NCI-H345 treated with DMSO at 0.1 percent for 48 hours (cell line): ENCODE measurements at regions not wholly inside any gene's neighbourhood (a gene's known extent, or its start where the extent isn't known, plus 50 kb on each side); places are given as distances from the start of the nearest gene placed in this dataset.
"Not testable (repeated sequence)": the region's sequence is repeated elsewhere in the genome, so short reads cannot be mapped to it uniquely, and the experiment has no call there.

Experiments
- DNase-seq: peaks from one replicate; lab custom pipeline; 2025; ENCODE audit not compliant: unreplicated experiment; lab: John Stamatoyannopoulos, UW

- DNase-seq = no peak
Measured at GRCh38 chr3:150357923-150358607, 50.0 kb upstream of the TSC22D2 start.

DNA sequence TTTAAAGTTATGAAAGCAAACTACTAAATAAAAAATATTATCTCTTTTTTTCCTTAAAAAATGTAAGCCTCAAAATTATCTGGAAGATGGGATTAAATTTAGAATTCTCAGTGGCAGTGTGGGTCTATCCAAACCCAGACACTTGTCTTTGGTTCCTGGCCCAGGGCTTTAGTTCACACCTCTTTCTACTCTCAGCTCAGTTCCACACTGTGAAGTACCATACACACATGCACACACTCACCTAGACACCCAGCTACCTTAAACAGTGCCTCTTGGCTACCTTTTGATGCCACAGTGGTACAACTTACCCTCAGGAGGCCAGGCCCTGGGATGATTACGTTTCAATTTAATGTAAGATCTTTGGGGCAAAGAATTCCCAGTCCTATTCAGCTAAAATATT, 51.0 kb upstream of the TSC22D2 start:
- DNase-seq = no peak

- no peak for DNase-seq
Measured at GRCh38 chr3:150355574-150355973, 52.5 kb upstream of the TSC22D2 start.

DNA sequence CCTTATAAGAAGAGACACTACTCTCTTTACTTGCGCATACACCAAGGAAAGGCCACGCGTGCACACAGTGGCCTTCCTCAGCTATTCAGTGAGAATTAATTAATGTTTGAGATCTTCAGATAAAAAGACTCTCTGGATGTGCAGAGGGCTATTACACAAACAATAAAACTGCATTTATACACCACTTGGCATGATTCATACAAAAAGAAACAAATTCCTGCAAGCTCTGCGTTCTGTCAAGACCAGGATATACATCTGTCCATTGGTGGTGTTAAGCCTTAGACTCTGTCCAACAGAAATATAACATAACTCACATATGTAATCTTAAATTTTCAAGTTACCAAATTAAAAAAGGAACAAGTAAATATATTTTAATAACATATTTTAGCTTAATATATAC, 55.2 kb upstream of the TSC22D2 start:
- DNase-seq = no peak

GRCh38 chr3:150351398-150351797, 56.7 kb upstream of the TSC22D2 start:
- no peak for DNase-seq

GRCh38 chr3:150349314-150350097, 58.6 kb upstream of the TSC22D2 start:
- DNase-seq = no peak

GRCh38 chr3:150348500-150348899, 59.6 kb upstream of the TSC22D2 start:
- no peak for DNase-seq

DNA sequence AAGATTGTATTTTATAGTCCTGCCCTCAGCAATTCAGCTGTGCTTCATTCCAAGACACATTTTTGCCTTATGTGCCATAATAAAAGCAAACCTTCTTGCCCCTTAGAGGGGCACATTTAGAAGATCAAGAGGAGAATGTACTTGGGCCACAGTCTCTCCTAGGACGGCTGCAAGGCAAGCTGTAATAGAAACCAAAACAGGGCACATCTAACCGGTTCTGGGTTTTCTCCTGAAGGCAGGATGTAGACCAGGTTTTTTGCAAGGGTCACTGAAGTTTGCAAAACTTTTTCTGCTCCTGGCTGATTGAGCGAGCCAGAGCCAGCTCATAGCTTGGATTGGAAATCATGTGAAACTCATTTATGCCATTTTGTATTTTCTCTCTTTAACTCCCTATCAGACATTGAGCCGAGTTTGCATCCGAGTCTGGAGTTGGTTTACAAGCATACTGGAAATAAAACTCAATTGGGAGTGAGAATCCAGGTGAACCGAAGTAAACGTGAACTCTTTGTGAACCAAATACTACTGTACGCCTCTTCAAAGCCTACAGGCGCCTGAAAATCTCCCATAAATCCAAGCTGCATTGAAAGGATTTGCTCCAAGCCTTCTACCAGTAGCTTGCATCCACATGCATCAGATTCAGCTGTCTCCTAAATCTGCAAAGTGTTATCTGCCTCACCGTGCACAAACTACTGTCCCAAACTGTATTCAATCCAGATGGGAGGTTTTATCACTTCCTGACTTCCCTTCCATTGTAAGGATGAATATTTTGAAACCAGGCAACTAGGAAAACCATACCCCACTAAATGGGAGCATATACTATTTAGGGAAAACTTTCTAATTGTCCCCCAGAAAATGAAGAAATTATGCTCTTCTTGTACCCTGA, 60.9 kb upstream of the TSC22D2 start:
- DNase-seq = no peak

GRCh38 chr3:150346266-150346665, 61.8 kb upstream of the TSC22D2 start:
- no peak for DNase-seq

GRCh38 chr3:150345021-150345538, 63.0 kb upstream of the TSC22D2 start:
- no peak for DNase-seq

GRCh38 chr3:150344079-150344759, 63.9 kb upstream of the TSC22D2 start:
- DNase-seq = no peak

GRCh38 chr3:150342896-150343467, 65.1 kb upstream of the TSC22D2 start:
- DNase-seq = no peak

DNA sequence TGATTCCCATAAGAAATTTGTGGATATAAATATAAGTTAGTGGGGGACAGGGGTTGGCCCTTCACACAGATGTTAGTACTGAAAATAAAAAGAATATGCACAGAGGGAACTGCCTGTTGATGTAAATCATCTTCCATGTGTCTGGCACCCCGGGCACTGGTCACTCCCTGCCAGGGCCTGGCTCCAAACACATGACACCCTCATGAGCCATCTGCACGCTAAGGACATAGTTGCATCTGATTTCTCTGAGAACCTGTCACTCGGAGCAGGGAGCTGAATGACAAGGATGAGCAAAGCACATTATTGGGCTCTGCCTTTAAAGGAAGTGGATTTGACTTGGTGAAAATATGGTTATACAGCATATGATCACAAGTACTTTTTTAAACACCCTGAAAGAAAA, 66.2 kb upstream of the TSC22D2 start:
- no peak for DNase-seq

GRCh38 chr3:150336363-150336762, 71.7 kb upstream of the TSC22D2 start:
- DNase-seq = not testable (repeated sequence)

- no peak for DNase-seq
Measured at GRCh38 chr3:150335631-150336030, 72.5 kb upstream of the TSC22D2 start.

DNA sequence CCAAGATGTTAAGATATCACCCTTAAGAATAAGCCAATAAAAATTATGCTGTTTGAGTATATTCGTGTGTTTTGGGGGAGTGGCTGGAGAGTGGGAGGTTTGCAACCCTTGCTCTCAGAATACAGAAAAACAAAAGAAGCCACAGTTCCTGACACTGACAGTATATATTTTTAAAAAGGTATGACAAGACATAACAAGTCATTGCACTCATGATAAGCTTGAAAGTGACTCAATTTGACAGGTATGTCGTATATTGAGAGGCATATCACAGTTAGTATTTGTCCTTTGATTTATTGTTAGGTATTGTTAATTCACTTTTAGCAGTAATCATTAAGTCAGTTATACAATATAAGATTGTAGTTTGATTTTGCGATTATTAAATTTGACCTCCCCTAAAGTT, 73.1 kb upstream of the TSC22D2 start:
- no peak for DNase-seq

- no peak for DNase-seq
Measured at GRCh38 chr3:150333477-150333876, 74.6 kb upstream of the TSC22D2 start.

- DNase-seq = no peak
Measured at GRCh38 chr3:150331978-150332568, 76.0 kb upstream of the TSC22D2 start.

DNA sequence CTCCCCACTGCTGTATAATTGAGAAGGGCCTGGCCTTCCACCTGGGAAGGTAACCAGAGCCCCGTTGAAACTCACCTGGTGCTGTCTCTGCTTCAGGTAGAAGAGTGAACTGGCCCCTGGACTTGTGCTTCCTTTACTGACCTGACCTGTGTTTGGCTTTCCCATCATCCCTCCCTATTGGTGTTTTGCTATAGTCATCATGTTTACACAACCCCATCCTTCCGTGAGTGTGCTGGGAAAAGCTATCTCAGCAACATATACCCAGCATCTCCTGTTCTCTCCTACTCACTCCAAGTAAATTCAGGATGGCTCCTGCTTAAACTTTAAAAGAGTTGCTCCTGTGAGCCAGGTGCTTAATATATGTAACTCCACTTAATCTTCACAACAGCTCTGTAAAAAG, 77.2 kb upstream of the TSC22D2 start:
- no peak for DNase-seq

- no peak for DNase-seq
Measured at GRCh38 chr3:150330174-150330573, 77.9 kb upstream of the TSC22D2 start.
